Mesothelial cell of epicardium (in vitro differentiated cells): ENCODE measurements at regions not wholly inside any gene's neighbourhood (a gene's known extent, or its start where the extent isn't known, plus 50 kb on each side); places are given as distances from the start of the nearest gene placed in this dataset.

ENCODE experiments used
- DNase-seq, 2 experiments: peaks; one replicate each; pipeline ENCODE4 v3.0.0; 2021; ENCODE audit warnings: low spot score in 2 of 2; ENCODE audit not compliant: unreplicated experiment in 2 of 2
- H3K27ac Mint-ChIP-seq: 2 replicates; pipeline ENCODE4 v1.8.0; 2021; ENCODE audit warnings: mixed read lengths
- H3K27me3 Mint-ChIP-seq: 2 replicates; pipeline ENCODE4 v1.8.0; 2021; ENCODE audit warnings: low read depth, mixed read lengths
- H3K36me3 Mint-ChIP-seq: 2 replicates; pipeline ENCODE4 v1.8.0; 2021; ENCODE audit warnings: mixed read lengths
- H3K4me1 Mint-ChIP-seq: 2 replicates; pipeline ENCODE4 v1.8.0; 2021; ENCODE audit warnings: mixed read lengths
- H3K4me3 Mint-ChIP-seq: 2 replicates; pipeline ENCODE4 v1.8.0; 2021; ENCODE audit warnings: mild to moderate bottlenecking, moderate library complexity, mixed read lengths
- H3K9me3 Mint-ChIP-seq: 2 replicates; pipeline ENCODE4 v1.8.0; 2021; ENCODE audit warnings: mixed read lengths
- CTCF ChIP-seq: fragments of 200-600 bp; sonication (generic); IDR thresholded peaks from one replicate; pipeline ENCODE4 v1.5.0; 2021; ENCODE audit warnings: antibody characterized with exemption; ENCODE audit not compliant: unreplicated experiment

DNA sequence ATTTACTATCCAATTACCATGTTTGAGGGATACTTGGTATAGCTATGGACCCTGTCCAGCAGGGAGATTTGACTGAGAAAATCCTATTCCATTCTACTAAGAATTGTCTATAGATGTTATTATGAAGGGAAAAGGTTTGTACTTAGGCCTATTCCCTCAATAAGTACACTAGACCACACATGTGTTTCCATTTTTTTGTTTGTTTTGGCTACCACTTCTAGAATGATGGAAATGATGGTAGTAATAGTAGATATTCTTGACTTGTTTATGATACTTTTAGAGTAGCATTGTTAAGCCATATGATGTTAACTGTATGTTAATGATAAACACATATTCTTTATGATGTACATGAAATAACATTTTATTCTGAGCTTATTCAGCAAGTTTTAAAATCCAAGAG lies 144.8 kb downstream of the OGFRL1 start:
- Mint-ChIP-seq H3K4me3 (no peak overlapping the region), H3K36me3 (no peaks in the 10 kb centered on the region), H3K27ac (no peak overlapping the region), H3K4me1 (no peaks in the 10 kb centered on the region), H3K9me3 (peaks cover 6% of the 10 kb centered on the region), H3K27me3 (peaks cover 3% of the 10 kb centered on the region)
- DNase-seq: no peak
- TF ChIP-seq CTCF: no peak

GRCh38 chr6:71444222-71444621 lies 155.6 kb downstream of the OGFRL1 start:
- no peak for TF ChIP-seq CTCF
- Mint-ChIP-seq H3K36me3 (no peaks in the 10 kb centered on the region), H3K4me1 (no peaks in the 10 kb centered on the region), H3K9me3 (peaks cover 11% of the 10 kb centered on the region), H3K27me3 (no peaks in the 10 kb centered on the region), H3K27ac (no peak overlapping the region), H3K4me3 (no peak overlapping the region)
- DNase-seq: no peak

- Mint-ChIP-seq H3K4me3 (no peak overlapping the region), H3K36me3 (no peaks in the 10 kb centered on the region), H3K27ac (no peak overlapping the region), H3K9me3 (no peaks in the 10 kb centered on the region), H3K27me3 (no peaks in the 10 kb centered on the region), H3K4me1 (no peaks in the 10 kb centered on the region)
- no peak for DNase-seq
- no peak for TF ChIP-seq CTCF
Measured at GRCh38 chr6:71446057-71446456, 157.4 kb downstream of the OGFRL1 start.

- Mint-ChIP-seq H3K36me3 (no peaks in the 10 kb centered on the region), H3K4me3 (no peak overlapping the region), H3K27ac (no peak overlapping the region), H3K9me3 (no peaks in the 10 kb centered on the region), H3K4me1 (no peaks in the 10 kb centered on the region), H3K27me3 (no peaks in the 10 kb centered on the region)
- no peak for TF ChIP-seq CTCF
- no peak for DNase-seq
Measured at GRCh38 chr6:71446470-71446869, 157.9 kb downstream of the OGFRL1 start.

DNA sequence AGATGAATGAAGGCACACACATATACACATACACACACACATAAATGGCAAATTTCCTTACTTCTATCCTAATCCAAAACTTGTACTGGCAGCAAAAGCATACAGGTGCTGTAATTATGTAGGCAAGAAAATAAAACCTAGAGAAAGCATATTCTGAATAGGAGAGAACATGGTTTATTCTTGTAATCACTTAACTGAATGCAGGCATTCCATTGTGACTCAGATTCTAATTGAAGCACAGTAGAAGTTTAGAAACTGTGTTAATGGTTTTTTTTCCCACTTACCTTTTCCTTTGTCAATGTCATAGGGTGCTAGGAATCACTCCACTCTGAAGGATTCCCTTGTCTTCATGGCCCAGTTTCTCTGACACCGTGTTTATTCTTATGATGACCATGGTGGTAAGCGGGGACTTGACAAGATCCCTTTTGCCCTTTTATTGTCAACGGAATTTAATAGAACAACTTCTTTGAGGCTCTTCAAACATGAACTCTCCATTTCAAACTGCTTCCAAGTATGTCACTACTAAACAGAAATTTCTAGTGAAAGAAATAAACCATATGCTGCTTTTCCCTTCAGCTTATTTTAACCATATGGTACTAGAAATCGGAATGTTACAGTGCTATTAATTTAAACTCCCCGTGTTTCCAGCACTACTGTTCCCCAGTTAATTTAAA lies 164.2 kb downstream of the OGFRL1 start:
- DNase-seq: no peak
- TF ChIP-seq CTCF: no peak
- Mint-ChIP-seq H3K36me3 (no peaks in the 10 kb centered on the region), H3K27me3 (no peaks in the 10 kb centered on the region), H3K27ac (no peak overlapping the region), H3K4me3 (no peak overlapping the region), H3K4me1 (no peaks in the 10 kb centered on the region), H3K9me3 (no peaks in the 10 kb centered on the region)

DNA sequence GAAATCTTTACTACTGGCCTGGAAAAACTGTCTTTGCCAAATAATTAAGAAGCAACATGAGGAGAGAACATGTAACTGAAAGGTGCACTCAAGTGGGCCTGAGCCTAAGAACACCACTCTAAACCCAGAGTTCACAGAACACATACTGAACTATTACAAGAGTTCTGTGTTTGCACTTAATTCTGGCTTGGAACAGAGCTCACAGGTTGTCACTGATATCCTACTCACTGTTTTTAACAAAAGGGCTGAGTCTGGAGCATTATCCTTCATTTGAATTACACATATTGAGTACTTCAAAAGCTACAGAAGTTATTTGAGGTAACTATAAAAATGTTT lies 164.7 kb downstream of the OGFRL1 start:
- H3K36me3 Mint-ChIP-seq: no peaks in the 10 kb centered on the region
- no peak for DNase-seq
- no peaks in the 10 kb centered on the region for H3K4me1 Mint-ChIP-seq
- no peak overlapping the region for H3K27ac Mint-ChIP-seq
- no peak for TF ChIP-seq CTCF
- no peak overlapping the region for H3K4me3 Mint-ChIP-seq
- no peaks in the 10 kb centered on the region for H3K27me3 Mint-ChIP-seq
- H3K9me3 Mint-ChIP-seq: no peaks in the 10 kb centered on the region
